HG02884 (cell line): ENCODE measurements at regions not wholly inside any gene's neighbourhood (a gene's known extent, or its start where the extent isn't known, plus 50 kb on each side); places are given as distances from the start of the nearest gene placed in this dataset.

Source experiments
- ATAC-seq: cut with Tn5 transposase; IDR thresholded peaks from one replicate; pipeline ENCODE4 v1.9.1; 2021; ENCODE audit warnings: mild to moderate bottlenecking, moderate library complexity; ENCODE audit not compliant: unreplicated experiment

DNA sequence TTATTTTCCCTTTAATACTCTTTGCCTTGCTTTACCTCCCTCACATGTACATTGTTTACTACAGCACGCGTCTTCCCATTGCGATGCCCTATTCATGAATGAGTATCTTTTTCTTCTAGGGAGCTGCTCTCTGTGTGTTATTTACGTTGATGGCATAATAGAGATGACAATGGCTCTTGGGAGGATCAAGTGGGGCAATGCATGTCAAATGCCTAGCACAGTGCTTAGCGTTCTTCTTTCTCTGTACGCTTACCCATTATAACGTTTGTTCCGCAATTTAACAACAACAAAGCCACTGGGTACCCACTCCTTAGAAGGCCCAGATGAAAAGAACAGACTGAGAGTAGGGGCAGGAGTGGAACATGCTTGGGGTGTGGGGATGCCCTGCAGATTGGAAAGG is 271.6 kb upstream of the TNRC6C start:
- ATAC-seq: no peak

DNA sequence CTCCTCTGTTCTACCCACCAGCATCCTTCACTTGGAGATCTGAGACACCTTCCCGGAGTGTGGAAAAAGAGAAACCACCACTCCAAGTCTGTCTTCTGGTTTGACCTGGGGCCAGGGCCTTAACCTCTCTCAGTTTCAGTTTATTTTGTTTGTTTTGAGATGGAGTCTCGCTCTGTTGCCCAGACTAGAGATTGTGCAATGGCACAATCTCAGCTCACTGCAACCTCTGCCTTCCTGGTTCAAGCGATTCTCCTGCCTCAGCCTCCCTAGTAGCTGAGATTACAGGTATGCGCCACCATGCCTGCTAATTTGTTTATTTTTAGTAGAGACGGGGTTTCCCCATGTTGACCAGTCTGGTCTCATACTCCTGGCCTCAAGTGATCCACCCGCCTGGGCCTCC is 271.1 kb upstream of the TNRC6C start:
- ATAC-seq: no peak

DNA sequence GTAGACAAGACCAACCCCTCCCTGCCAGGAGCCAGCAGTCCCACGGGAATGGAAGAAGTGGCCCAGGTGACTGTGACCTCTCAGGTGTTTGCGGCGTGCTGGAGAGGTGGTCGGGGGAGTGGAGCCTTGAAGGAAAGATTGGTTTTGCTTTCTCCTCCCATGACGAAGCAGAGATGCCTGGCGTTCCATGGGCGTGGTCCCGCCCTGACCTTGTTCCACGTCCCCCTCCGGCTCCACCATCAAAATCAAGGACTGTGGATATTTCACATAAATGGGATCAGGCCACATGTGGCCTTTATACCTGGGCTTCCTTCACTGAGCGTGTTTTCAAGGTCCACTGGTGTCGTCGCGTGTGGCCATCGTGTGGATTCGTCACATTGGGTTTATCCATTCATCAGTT is 270.6 kb upstream of the TNRC6C start:
- ATAC-seq: no peak

DNA sequence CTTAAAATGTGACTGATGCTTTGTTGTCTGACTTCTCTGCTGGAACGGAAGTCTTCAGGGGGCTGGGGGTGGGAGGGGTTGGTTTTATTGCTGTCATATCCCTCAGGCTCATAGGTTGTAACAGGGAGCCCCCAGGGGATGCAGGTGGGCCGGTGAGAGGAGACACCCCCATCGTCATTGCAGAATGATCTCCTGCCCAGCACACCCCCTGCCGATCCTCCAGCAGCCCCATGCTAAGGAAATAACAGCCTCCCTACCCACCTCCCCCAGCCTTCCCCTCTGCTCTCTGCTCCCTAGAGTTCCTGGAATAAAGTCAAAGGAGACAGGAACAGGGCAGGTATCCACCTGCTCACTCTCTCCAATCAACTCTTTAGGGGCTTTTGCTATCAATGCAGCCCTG is 270.1 kb upstream of the TNRC6C start:
- no peak for ATAC-seq

DNA sequence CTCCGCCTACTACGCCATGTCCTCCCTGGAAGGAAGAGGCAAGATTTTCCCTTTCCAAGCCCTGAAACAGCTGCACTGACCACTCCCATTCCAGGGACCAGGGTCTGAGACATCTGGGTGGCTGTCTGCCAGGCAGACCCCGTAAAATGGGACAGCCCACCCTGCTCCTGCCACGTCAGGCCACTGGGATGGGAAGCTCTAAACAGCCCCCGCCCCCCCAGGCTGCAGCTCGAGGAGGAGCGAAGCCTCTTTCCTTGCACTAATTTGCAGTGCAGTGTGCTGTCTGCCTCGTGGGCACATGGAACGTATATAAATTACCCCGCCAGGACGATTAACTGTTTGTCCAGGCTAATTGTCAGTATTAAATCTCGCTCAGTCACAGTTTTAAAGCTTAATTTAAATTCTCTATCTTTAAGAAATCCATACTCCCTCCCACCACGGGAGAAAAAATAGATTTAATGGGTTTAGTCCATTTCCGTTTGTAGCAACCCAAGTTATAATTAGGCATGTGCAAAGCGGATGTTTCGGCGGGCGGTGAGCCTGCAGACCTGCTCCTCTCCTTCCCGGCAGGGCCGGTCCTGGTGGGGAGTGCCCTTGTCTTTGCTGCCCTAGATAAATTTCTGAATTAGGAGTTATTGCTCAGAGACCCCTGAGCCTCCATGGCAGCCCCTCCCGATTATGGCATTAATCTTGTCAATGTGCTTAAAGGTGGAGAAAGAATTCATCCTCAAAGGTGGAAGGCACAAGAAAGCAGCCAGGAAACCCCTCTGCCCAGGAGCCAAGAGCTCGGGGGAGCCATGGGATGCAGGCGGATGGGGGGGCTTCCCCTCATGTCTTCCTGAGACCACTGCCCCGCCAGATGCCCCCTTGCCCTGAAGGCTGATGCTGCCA is 268.0 kb upstream of the TNRC6C start:
- ATAC-seq: no peak

DNA sequence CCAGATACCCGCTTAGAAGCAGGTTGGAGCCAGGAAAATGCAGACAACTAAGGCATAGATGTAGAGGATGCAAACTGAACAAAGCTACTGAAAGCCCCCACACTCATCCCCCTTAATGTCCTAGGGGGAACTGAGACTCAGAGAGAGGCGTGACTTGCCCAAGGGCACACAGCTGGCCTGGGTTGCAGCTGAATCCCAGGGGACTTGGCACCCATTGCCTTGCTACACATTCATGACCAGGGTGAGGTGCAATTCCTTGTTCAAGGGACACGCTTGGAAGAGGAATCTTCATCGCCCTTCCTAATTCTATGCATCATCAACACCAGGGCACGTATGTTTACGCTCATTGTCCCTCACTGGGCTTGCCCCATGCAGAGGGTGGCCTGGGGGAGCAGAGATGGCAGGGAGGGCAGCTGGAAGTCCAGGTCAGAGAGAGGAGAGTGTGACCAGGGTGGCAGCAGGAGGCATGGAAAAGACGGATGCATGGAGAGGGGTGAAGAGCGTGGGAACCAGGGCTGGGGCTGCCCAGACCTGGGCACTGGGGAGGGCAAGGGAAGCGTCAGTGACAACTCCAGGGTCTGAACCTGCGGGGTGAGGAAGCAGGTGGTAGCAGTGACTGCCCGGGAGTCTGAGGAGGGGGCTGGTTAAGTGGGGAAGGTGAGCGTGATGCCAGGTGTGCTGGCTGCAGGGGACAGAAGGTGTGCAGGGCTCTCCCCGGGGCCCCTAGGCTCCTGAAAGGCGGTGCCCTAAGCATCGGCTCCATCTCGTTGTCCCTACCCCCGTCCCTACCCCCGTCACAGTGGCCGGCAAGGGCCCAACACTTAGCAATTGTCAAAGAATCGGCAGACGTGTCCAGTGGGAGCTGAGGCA is 267.1 kb upstream of the TNRC6C start:
- no peak for ATAC-seq

DNA sequence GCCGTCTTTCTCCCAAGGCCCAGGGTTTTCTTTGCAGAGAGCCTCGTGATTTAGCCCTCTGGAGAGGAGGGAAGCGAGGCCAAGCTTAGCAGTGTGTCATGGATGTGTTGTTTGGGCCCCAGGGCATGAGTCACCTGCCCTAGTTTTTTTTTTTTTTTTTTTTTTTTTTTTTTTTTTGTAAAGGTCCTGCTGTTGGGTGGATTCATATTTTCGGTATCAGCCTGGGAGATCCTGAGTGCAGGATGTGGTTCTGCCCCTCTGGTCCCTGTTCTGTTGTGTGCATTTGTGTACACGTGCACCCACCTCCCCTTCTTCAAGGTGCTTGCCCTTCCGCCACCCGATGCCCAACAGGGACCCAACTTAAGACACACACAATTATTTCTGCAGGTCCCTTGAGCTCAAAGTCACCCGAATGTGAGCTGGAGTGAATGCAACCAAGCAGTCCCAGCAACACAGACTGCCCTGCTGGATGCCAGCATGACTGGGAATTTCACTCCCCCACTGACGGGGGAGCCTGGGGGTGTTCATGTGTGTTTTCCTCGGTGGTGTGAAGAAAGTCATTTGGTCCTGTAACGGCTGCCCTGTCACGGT is 265.8 kb upstream of the TNRC6C start:
- no peak for ATAC-seq

DNA sequence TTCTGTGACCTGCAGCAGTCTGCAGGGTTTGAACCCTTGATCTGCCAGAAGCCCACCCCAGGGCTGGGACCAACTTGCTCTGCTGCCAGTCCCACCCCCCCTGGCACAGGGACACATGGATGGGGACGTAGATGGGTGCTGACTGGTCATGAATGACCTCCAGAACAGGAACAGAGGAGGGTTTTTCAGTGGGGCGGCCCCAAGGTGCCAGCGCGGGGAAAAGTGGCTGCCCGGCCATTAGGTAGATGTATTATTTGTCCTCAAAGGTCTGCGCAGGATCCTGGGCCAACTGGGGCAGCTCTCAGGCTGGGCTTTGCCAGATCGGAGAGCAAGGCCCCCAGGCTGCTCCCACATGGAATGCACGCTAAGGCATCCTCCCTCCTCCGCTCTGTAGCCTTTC is 265.2 kb upstream of the TNRC6C start:
- ATAC-seq: no peak

DNA sequence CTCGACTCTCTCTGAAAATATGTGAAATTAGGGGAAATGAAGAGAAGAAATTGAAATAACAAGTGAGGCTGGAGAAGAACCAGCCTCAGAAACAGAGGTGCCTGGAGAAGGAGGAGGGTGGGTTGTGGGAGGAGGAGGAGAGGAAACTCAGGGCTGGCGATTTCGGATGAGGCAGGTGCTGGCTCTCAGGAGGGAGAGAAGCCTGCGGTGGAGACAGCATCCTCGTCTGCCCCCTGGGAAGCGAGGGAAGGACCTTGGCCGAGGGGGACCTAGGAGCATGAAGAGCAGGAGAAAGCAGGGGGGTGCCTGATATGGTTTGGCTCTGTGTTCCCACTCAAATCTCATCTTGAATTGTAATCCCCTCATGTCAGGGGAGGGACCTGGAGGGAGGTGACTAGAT is 264.7 kb upstream of the TNRC6C start:
- no peak for ATAC-seq

DNA sequence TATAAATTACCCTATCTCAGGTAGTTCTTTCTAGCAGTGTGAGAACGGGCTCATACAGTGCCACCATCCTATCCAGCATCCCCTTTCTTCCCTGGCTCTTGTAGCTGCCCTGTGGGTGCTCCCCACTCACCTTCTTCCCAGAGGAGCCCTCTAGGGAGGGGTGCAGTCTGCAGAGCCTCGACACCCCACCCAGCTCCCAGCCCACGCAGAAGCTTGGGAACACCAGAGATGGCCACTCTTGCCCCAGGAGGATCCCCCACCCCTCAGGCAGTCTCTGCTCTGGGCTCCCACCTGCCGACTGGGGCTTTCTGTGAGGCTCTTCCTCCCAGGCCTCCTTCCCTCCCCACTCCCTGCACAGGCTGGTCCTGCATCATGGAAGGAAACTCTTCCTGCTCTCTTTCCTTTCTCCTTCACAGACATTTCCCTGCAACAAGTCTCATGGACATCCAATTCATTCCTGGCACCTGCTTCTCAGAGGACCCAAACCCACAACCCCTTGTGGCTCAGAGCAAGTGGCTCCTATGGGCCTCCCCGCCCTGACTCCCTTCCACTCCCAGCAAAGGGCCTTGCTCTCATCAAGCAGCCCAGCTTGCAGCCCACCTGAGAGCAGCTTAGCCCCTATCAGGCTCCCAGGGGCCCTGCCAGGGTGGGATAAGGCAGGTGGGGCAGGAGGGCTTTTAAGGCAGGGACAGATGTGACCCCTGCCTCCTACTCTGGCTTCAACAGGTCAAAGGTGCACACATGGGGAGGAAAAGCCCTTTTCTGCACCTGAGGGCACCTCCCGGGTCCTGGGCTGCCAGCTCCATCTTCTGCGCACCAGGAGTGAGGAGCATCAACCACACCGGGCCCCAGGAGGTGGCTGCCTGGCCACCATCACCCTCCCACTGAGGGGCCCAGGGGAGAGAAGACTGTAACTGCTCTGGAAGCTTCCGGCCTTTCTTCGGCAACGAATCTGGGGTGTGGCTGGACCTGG is 263.8 kb upstream of the TNRC6C start:
- no peak for ATAC-seq

DNA sequence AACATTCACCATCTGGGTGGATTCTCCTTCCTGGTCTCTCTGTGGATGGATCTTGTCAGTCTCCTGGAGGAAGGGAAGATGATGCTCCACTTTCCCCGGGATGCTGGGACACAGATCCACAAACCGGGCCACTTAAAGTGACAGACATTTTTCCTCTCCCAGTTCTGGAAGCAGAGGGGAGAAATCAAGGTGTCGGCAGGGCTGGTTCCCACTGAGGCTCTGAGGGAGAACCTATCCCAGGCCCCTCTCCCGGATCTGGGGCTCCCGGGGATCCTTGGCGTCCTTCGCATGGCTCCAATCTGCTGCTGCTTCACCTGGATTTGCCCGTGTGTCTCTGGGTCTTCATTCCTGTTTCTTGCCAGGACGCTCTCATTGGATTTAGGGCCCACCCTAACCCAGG is 263.1 kb upstream of the TNRC6C start:
- no peak for ATAC-seq

DNA sequence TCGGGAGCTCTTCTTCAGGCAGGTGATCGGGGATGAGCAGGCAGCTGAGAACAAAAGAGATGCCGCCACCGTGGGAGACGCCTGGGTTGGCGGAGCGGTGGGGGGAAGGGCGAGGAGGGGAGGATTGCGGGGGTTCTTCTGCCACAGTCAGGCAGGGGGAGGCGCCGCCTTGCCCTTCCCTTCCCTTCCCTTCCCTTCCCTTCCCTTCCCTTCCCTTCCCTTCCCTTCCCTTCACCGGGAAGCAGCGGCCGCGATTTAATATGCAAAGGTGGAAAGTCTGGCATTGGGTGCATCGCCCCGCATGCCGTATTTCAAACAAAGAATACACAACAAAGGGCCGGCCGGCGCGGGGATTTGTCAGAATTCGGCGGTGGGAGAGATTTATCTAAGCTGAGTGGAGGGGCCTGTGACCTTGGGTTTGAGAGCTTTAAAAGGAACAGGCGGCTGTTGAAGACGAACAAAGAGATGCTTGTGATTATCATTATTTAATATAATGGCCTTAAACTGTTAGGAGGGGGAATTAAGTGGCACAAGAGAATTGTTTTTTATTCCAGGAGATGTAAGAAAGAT is 262.3 kb upstream of the TNRC6C start:
- no peak for ATAC-seq

DNA sequence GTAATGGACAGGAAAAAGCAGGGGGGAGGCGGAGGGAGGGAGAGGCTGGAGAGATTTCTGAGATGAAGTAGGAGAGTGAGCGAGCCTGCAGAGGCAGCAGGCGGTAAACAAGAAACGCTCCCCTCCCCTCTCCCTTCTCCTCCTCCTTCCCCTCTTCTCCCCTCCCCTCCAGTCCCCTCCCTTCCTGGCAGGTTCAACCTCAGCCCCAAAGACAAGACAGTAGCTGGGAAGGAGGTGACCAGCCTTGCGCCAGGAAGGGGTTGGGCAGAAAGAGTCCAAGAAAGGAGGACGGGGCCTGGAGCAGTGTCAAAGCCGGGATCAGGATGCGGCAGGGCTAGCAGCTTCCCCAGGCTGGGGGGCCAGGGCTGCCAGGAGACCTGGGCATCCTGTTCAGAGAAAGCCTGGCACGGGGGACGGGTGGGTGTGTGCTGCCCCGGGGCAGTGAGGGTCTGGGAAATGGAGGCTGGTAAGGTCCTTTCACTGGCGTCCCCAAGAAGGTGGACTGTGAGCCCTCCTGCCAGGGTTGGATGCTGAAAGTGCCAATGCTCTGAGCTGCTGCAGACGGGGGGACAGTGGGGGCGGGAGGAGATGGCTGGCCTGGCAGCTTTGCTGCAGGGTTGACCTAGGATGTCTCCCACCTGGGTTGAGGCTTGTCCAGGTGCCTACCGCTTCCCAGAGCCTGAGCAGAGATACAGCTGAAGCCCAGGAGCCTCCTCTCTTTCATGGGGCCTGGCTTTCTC is 261.6 kb upstream of the TNRC6C start:
- no peak for ATAC-seq

DNA sequence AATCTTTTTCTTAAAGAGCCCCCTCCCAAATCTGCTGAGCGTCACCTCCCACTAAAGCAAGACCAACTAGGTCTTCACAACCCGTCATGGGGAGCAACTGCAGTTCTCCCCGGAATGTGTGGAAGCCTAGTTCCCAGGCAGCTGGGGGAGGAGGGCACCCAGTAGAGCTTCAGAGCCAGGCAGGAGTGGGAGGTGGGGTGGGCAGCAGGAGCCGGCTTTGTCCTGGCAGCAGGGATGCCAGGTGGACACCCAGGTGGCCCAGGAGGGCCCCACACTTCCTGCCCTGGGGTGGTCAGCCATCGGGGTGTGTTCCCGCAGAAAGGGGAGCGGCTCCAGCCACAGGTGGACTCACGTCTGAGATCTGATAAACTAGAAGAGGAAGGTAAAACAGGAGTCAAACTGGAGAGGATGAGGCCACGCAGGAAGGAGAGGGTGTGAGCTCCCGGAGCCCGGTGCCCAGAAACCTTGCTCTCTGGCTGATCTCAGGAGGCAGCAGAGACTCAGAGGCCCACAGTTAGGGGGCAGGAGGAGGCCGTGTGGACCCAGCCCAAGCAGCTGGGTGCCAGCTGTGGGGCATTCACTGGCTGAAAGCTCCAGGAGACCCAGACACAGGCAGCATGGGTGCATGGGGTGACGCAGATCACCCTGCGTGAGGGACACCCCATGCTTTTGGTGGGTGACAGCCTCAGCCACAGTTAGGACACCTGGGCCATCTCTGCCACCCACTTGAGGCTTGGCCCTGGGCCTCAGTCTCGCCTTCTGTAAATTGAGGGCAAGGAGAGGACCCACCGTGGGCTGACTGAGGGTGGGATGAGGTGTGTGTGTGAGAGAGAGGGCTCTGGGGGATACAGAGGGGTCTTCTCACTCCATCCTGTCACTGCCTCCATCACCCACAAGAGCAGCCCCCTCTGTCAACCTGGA is 260.8 kb upstream of the TNRC6C start:
- ATAC-seq: no peak

DNA sequence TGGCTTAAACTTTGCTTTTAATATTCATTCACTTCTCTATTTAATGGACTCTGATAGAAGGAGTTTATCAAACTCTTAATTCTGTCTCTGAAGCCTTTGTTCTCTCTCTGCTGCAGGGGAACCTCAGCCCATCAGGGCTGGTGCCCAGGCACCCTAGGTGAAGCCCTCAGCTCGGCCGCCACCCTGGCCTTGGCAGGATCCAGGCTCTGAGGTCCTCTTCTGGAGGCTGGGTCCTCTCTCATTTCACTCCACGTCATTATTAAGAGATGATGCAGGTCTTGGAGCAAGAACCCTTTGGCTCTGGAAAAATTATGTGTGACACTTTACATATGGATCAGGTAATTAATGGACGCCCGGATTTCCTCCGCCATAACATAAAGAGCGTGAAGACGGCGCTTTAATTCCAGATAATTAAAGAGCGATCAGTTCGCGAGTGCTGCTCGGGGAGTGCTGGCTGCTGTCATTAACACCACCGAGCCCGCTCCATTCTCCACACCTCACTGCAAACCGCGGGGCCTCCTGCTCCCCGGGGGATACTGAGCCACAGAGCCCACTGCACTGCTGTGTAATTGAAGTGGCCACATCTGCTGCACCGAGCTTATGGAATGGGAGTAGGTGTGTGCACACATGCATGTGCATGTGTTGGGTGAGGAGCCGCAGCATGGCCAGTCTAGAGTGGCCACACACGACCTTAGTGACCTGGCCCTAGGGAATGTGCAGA is 259.4 kb upstream of the TNRC6C start:
- no peak for ATAC-seq

DNA sequence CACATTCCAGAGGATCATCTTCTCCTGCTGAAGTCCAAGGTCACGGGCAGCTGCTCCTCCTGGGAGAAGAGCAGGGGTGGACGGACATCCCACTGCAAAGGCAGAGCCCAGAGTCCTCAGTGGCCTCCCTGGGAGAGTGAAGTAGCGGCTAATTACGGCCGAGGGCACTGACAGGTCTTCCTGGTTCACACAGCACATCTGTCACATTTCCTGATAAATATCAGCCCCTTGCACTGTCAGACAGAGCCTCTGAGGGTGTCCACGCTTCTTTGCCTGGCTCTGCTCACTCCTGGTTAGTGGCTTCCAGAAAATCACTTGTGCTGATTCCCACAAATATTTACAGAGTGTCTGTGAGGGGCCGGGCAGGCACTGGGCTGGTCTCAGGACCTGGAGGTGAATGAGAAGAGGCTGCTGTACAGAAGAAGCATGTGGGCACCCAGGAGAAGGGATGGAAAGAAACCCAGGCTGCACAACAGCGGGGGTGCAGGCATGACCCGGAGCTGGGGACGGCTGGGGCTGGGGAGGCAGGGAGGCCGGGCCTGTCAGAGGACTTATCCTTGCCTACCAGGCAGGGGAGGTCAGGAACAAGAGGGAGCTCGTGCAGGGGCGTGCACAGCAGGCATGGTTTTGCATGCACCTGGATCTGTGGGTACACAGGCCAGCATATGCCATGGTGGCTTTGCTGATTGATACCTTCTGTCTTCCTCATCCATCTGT is 258.2 kb upstream of the TNRC6C start:
- no peak for ATAC-seq

DNA sequence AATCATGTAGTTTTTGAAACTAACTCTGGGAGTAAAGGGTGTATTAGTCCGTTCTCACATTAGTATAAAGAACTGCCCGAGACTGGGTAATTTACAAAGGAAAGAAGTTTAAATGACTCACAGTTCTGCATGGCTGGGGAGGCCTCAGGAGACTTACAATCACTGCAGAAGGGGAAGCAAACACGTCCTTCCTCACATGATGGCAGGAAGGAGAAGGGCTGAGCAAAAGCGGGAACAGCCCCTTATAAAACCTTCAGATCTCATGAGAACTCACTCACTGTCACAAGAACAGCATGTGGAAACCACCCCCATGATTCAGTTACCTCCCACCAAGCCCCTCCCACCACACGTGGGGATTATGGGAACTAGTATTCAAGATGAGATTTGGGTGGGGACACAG is 256.5 kb upstream of the TNRC6C start:
- ATAC-seq: no peak
